ENCODE measurements at regions not wholly inside any gene's neighbourhood (a gene's known extent, or its start where the extent isn't known, plus 50 kb on each side); places are given as distances from the start of the nearest gene placed in this dataset.

DNA sequence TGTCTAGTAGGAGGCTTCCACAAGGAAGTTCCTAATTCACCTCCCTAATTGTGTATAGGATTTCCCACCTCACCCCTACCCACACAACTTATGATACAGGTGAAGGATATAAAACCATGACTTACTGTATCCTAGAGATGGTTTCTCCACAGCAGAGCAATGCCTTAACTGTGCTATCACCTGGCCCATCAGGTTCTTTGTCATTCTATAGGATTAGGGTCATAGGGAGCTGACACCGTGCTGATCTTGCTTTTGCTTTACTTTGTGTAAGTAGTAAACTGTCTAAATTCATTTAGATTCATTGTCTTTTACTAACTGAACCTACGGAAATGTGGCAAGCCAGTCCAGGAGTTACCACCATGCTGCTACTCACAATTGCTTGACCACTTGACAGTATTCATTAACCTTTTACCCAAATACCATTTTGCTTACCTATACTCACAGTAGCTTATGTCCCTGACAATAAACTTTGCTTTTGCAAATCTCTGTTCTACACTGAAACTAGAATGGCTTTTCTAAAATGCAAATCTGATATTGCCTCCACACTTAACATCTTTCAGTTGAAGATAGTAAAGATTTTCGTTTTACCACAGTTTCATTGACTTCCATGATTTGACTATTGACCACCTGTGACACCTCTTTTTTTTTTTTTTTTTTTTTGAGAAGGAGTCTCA, 147.6 kb downstream of the IFI44 start:
- DNase-seq, result no peak

DNA sequence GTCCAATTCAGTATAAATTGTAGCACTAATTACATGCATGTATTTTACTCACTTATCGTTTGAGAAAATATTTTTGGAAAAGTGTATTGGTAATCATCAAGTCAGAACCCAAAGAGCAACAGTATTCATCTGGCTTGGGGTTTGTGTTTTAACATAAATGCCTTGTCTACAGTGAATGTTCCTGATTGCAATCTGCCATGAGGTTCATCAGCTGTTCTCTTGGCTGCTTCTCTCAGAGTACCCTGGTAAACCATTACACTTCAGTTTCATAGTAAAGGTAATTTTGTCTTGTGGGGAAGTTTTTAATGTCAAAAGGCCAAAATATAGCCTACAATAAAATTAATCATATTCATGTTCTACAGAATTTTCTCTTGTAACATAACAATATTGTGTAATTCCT, 150.3 kb downstream of the IFI44 start:
- DNase-seq, result no peak

DNA sequence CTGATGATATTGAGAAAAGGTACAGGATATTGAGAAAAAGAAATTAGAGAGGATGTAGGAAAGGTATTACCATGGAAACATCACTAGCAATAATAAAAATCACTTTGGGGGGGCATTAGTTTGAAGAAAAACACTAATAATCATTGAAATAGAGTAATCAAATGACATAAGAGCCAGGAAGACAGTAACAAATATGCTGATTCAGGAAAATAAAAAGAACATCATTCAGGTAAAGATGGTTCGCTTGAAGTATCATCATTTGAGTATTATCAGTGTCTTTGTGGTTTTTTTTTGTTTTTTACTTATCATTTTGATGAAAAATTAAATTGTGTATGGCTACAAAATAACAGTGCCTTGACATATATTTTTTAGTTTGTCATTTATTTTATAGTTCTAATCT, 164.5 kb downstream of the IFI44 start:
- no peak for DNase-seq

DNA sequence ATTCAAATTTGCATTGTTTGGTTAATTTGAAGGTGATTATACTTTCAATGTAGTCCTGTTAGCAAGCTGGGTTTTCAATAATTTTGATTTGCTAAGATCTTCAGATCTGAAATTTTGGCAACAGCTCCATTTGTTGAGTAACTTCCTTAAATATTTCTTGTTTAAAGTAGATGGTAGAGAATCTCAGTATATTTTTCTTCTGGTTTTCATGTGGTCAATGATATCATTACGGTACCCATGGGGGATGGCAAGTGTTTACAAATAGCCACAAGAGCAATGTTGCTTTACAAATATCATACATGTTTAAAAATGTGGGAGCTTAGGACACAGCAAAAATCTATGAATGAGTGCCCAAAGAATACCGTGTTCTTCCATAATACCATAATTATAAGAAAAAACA, 175.9 kb downstream of the IFI44 start:
- DNase-seq, result no peak

DNA sequence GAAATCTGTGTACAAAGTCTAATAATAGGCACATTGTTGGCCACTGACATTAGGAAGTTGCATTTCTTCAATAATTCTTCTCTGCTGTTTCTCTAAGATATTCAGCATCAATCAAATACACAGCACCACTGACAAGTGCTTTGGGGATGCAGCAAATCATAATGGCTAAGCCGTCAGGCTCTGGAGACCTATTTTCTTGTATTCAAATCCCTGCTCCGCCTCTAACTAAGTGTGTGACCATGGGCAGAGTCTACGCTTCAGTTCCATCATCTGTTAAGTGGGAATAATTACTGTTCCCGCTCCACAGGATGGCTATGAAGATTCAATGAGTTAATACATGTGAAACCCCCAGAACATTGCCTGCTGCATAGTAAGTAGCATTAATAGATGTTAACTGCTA, 176.9 kb downstream of the ADGRL4 start:
- DNase-seq, result no peak

DNA sequence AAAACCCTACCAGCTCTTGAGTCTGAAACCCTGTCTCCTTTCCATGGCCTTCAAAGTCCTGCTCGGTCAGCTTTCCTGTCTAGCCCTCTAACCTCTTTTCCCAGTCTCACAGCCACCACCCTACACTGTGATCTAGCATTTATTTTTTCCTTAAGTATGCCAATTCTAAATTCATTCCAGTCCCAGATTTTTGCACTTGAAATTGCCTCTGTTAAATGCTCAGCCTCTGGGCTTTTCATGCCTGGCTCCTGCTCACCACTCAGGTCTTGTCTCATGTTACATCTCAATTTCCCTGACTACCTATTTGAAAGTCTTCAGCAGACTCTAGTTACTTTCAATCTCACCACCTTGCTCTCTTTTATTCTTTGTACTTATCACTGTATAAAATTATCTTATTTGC, 176.2 kb downstream of the ADGRL4 start:
- no peak for DNase-seq

DNA sequence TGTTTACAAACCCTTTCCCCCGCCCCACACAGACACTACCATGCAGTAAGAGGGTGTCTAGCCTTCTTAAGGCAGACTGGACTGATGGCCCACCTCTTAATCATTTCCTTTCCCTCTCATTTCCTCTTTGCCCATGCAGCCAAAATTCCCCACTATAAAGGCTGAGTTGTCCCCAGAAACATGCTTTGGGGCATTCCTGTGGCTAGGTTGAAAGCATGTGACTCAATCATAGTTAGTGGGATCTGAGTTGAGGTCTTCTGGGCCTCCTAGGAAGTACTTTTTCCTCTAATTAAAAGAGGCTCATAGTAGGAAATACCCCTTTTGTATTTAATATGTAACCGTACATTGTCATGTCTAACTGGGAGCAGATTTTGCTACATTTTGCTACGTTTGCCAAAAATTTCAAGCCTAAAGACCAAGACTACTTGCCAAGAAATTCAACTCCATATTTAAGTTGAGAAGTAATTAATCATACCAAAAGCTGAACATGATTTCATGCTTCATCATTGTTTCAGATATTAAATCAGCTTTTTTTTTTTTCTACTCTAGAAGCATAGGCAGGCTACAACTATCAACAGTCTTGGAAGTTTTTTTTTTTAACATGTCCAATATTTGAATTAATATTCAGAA, 174.7 kb downstream of the ADGRL4 start:
- DNase-seq, result no peak

DNA sequence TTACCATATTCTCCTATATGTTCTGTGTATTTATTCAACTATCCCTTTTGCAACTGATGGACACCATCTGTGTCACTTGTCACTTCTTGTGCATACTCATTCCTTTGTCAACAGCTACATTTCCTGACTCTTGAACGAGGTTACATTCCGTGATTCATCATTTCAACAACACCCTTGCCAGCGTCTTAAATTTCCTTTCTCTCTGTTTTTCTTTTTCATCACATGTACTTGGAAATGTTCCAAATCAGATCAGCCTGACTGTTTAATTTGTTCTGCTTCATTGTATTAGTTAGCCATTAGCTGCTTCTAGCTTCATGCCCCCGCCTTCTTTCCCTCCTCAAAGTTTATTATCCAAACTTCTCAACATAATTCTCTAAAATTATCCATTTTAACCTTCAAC, 173.0 kb downstream of the ADGRL4 start:
- peak; percentile 27 for DNase-seq

DNA sequence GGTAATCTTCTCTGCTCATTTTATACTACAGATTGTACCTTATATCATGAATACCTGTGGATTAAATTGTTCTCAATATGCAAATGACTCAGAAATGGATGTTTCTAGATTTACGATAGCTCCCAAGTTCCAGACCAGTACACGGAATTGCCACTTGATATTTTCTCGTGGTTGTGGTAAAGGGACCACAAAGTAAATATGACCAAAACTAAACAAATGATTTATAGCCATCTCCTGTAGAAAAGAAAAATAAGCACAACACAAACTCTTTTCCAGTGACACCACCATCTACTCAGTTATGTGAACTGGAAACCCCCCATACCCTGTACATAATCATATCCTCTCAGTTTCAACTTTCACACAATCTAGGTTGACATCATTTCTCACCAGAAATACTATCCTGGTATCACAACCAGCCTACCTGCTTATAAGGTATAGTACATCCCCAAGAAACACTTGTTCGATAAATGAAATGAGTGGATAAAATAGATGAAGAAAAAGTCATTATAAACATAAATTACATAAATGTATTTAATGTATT, 172.3 kb downstream of the ADGRL4 start:
- no peak for DNase-seq

DNA sequence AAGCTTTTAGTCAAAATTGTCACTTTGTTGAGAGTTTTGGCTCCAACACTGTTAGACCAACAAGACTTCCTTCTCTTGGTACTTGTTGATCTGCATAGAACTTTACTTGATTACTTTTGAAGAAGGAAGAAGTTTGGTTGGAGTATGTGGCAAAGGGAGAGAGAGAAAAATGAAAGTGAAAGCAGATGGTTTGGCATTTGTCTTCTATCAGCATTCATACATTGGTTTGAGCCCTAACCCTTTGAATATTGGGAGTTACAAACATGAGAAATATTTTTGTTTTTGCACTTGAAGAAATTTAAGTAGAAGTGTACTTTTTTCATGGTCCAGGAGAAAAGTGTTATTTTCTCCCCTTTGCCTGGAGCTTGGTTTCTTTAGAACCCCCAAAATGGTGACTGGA, 169.8 kb downstream of the ADGRL4 start:
- no peak for DNase-seq

DNA sequence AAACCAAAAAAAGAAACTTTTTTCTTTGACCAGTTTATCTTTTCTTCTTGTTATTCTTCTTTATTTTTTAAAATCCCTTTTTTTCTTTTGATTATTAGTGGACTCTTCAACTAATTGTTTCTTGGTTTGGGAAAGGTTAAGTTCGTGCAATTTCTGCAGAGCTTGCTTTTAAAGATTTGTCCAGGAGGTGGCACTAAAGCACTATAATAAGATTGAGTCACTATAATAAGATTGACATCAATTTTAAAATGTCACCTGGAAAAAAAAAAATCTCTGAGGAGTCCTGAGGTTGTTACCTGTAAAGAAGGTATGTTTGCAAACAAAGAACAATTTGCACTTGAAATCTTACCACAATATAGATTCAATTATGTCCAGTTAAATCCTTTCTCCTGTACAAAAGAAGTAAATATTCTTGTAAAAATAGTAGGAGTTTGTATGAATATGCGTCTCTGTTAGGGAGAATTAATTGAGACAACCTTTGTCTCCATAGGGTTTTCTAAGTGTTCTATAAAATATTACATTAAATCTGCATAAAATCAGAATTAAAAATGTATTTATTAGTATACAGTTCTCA, 166.7 kb downstream of the ADGRL4 start:
- DNase-seq, result peak; percentile 20

All from right kidney (tissue), 1 donor.